BLaER1 (cell line): ENCODE measurements at regions not wholly inside any gene's neighbourhood (a gene's known extent, or its start where the extent isn't known, plus 50 kb on each side); places are given as distances from the start of the nearest gene placed in this dataset.

Experiments used
- H3K27ac ChIP-seq: shearing (Covaris generic); formaldehyde crosslinking; 2 replicates; pipeline ENCODE4 v1.8.1; 2022
- H3K27me3 ChIP-seq: shearing (Covaris generic); formaldehyde crosslinking; 2 replicates; pipeline ENCODE4 v1.8.1; 2022
- H3K36me3 ChIP-seq: shearing (Covaris generic); formaldehyde crosslinking; 2 replicates; pipeline ENCODE4 v1.8.1; 2022
- H3K4me1 ChIP-seq: shearing (Covaris generic); formaldehyde crosslinking; 2 replicates; pipeline ENCODE4 v1.8.1; 2022
- H3K4me2 ChIP-seq: shearing (Covaris generic); formaldehyde crosslinking; 2 replicates; pipeline ENCODE4 v1.8.1; 2022
- H3K4me3 ChIP-seq: shearing (Covaris generic); formaldehyde crosslinking; 2 replicates; pipeline ENCODE4 v1.8.1; 2022
- H3K9ac ChIP-seq: shearing (Covaris generic); formaldehyde crosslinking; 2 replicates; pipeline ENCODE4 v1.8.1; 2022
- H3K9me3 ChIP-seq: shearing (Covaris generic); formaldehyde crosslinking; 2 replicates; pipeline ENCODE4 v1.8.1; 2022
- H4K20me1 ChIP-seq: shearing (Covaris generic); formaldehyde crosslinking; 2 replicates; pipeline ENCODE4 v1.8.1; 2022
- Cebpa-rat ChIP-seq: shearing (Covaris generic); IDR thresholded peaks from 2 replicates; pipeline ENCODE4 v1.8.1; 2022

DNA sequence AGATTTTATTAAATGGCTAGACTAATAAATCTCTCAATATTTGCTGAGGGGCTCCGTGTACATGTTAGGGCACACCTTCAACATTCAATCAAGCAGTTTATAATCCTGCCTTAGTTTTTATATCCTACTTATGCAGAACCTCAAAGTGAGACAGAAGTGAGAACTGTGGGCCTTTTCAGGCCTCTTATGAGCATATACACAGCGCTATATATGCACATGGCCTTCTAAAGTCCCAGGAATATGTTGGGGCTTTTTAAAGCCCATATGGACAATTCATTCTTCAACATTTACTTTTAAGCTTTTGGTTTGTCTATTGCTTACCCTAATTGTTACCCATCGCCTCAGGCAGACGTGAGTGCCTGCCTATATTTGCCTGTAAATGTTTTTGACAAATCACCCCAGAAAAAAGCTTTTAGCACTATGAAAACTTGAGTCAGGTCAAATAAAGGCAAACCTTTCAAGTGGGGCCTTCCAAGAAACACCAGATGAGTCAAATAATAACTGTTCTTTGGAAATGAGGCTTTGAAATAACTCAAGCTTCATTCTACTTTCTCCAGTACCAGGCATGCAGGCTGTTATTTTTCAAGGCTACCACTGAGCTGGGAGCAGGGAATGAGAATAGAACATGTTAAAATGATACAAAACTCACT is 58.2 kb downstream of the ESM1 start:
- no peak for TF ChIP-seq Cebpa-rat
- Histone ChIP-seq H3K27ac (no peak overlapping the region), H3K4me3 (no peak overlapping the region), H3K27me3 (no peaks in the 10 kb centered on the region), H3K4me2 (no peak overlapping the region), H4K20me1 (no peaks in the 10 kb centered on the region), H3K9ac (no peak overlapping the region), H3K36me3 (0 out of 2 replicates have a peak, but pooled peaks cover 4% of the 10 kb centered on the region), H3K4me1 (peaks cover 12% of the 10 kb centered on the region), H3K9me3 (peaks cover 82% of the 10 kb centered on the region)

DNA sequence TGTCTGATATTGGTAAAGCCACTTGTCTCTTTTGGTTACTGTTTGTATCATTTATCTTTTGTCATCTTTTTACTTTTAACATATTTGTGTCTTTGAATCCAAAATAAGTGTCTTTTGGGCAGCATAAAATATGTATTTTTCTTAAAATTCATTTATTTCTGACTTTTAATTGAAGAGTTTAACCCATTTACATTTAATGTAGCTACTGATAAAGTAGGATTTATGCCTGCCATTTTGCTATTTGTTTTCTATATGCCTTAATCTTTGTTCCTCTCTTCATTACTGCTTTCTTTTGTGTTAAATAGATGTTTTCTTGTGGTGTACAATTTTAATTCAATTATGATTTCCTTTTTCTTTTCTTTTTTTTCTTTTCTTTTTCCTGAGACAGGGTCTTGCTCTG is 60.9 kb downstream of the ESM1 start:
- Histone ChIP-seq H3K4me3 (no peak overlapping the region), H3K27ac (no peak overlapping the region), H3K4me2 (no peak overlapping the region), H3K27me3 (no peaks in the 10 kb centered on the region), H3K4me1 (peaks cover 12% of the 10 kb centered on the region), H3K36me3 (0 out of 2 replicates have a peak, but pooled peaks cover 4% of the 10 kb centered on the region), H3K9ac (no peak overlapping the region), H3K9me3 (peaks cover 76% of the 10 kb centered on the region), H4K20me1 (no peaks in the 10 kb centered on the region)
- no peak for TF ChIP-seq Cebpa-rat

DNA sequence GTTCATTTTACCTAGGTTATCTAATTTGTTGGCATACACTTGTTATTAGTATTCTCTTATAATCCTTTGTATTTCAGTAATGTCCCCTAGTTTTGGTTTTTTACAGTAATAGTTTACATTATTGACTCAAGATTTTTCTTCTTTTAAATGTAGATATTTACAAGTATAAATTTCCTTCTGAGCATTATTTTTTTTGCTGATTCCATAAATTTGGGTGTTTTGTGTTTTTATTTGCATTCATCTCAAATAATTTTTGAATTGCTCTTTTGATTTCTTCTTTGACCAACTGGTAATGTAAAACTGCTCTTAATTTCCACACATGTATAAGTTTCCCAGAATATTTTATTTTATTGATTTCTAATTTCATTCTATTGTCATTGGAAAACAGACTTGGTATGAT is 68.1 kb downstream of the ESM1 start:
- H3K4me3 ChIP-seq = no peak overlapping the region
- H4K20me1 ChIP-seq = no peaks in the 10 kb centered on the region
- H3K9ac ChIP-seq = no peak overlapping the region
- no peak for TF ChIP-seq Cebpa-rat
- no peak overlapping the region for H3K27ac ChIP-seq
- no peaks in the 10 kb centered on the region for H3K27me3 ChIP-seq
- peaks cover 35% of the 10 kb centered on the region for H3K9me3 ChIP-seq
- H3K4me2 ChIP-seq = no peak overlapping the region
- no peaks in the 10 kb centered on the region for H3K36me3 ChIP-seq
- H3K4me1 ChIP-seq = peaks cover 9% of the 10 kb centered on the region; the same call in 1 of the 2 replicates

DNA sequence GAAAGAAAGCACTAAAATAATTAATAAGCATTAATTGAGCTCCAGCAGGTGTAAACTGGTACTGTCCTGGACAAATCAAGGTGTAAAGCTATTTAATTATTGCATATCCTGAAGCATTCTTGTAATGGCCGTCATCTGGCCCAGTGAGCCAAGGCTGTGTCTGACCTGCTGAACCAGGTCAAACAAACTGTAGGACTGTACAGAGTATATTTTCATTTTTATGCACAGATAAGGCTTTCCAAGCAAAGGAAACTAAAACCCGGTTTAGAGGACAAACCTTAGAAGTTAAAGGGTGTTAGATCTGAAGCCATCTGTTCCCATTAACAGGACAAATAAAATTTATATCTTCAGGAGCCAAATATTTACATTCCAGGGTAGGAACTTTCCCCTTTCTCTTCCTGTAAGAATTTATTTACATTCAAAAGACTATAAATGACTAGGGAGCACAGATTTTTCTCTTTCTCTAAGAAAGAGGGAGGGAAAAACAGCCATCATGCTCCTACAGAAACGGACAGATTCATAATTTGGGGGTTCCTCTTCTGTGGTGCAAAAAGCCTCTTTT is 69.8 kb downstream of the ESM1 start:
- no peaks in the 10 kb centered on the region for H4K20me1 ChIP-seq
- no peaks in the 10 kb centered on the region for H3K36me3 ChIP-seq
- no peak overlapping the region for H3K9ac ChIP-seq
- no peak overlapping the region for H3K4me2 ChIP-seq
- peaks cover 27% of the 10 kb centered on the region for H3K4me1 ChIP-seq
- H3K4me3 ChIP-seq = no peak overlapping the region
- H3K9me3 ChIP-seq = peaks cover 29% of the 10 kb centered on the region
- H3K27me3 ChIP-seq = no peaks in the 10 kb centered on the region
- TF ChIP-seq Cebpa-rat = no peak
- no peak overlapping the region for H3K27ac ChIP-seq

DNA sequence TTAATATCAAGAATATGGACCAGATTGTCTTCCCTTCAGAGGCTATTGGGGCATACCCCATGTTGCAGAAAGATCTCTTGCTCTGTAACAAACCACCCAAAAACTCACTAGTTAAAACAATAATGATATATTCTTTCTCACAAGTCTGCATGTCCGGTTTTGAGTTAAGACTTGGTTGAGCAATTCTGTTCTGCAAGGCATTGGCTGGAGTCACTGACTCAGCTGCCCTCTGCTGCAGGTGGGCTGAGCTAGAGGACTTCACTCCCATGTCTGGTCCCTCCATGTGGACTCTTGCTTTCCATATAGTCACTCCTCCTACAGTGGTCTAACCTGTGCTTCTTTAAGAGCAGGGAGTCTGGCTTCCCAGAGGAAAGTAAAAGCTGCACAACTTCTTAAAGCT is 73.4 kb downstream of the ESM1 start:
- H3K4me2 ChIP-seq = peak overlapping the region; percentile 63; the same call in 1 of the 2 replicates
- H3K9me3 ChIP-seq = peaks cover 4% of the 10 kb centered on the region; the same call in 1 of the 2 replicates
- H3K9ac ChIP-seq = no peak overlapping the region
- H3K27me3 ChIP-seq = no peaks in the 10 kb centered on the region
- no peak overlapping the region for H3K4me3 ChIP-seq
- TF ChIP-seq Cebpa-rat = no peak
- H4K20me1 ChIP-seq = no peaks in the 10 kb centered on the region
- H3K36me3 ChIP-seq = no peaks in the 10 kb centered on the region
- H3K27ac ChIP-seq = no peak overlapping the region
- H3K4me1 ChIP-seq = peaks cover 62% of the 10 kb centered on the region

DNA sequence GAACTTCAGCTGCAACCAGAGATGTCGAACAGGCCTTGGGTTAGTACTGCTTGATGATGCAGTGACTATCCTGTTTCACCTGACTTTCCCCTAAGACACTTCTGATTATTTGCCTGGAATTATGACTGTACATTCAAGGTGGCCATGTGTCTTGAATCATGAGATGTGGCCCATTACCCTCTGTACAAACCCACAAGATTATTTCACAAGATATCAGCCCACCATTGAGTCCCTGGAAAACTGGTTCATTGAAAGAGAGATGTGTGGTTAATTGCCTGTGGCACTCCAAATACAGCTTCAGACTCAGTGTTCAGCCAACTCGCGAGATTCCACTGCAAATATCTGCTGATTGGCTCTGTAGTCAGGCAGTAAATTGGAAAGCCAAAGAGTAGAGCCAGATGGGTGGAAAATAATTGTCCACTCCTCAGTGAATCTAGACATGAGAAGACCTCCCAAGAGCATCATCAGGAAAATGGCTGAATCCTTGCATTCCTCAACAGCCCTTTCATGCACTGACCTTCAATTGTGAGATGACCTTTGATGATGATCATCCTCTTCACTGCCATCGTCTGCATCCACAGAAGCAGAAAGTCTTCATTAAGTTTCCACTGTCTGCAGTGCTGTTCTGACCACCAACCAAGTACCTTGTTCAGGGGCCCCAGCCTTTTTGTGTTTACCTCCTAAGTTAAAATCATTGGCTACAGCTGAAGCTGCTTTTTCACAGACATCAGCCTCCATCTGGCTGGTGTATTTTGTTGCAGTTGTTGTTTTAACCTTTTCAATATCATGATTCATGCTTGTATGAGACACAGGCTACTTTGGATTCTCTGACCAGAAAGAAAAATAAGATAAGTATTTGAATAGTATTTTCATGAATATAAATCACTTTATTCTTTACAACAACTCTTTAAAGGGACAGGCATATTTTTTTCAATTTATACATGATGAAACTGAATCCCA is 75.2 kb downstream of the ESM1 start:
- H3K4me1 ChIP-seq = peaks cover 79% of the 10 kb centered on the region
- no peaks in the 10 kb centered on the region for H4K20me1 ChIP-seq
- no peaks in the 10 kb centered on the region for H3K27me3 ChIP-seq
- peaks cover 4% of the 10 kb centered on the region; the same call in 1 of the 2 replicates for H3K9me3 ChIP-seq
- H3K36me3 ChIP-seq = no peaks in the 10 kb centered on the region
- peak overlapping the region; percentile 63 for H3K4me2 ChIP-seq
- H3K4me3 ChIP-seq = no peak overlapping the region
- H3K27ac ChIP-seq = no peak overlapping the region
- no peak for TF ChIP-seq Cebpa-rat
- H3K9ac ChIP-seq = no peak overlapping the region

DNA sequence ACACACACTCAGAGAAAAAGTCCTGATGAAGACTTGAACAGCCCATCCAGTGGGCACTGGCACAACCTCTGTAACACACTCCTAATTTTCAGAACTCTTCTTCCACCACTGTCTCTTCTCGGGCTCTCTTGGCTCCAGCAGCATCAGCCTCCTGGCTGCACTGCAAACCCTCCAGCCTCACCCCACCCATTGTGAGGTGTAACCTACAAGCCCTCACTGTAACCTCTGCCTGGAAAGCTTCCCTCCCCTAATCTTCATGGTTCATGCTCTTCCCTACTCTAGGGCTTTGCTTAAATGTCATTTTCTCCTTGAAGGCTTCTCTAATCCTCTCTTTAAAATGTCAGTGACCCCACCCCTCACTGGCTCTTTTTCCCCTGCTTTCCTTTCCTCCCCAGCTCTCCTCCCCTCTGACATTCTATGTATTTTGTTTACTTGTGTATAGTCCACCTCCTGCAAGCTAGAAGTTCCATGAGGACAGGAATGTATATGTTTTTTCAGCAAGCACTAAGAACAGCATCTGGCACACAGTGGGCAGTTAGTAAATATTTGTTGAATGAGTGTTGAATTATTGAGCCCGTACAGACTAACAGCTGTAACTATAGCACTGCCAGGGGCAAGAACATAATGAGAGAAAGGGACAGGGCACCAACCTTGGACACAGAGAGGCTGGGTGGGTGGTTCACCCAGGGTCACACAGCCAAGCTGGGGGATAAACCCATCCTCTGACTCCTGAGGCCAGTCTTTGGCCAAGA is 76.4 kb downstream of the ESM1 start:
- Histone ChIP-seq H3K9ac (no peak overlapping the region), H3K27me3 (no peaks in the 10 kb centered on the region), H3K9me3 (peaks cover 4% of the 10 kb centered on the region; the same call in 1 of the 2 replicates), H3K27ac (peak overlapping the region; percentile 38; the same call in 1 of the 2 replicates), H3K4me2 (peak overlapping the region; percentile 56), H3K4me1 (peaks cover 91% of the 10 kb centered on the region), H3K36me3 (no peaks in the 10 kb centered on the region), H3K4me3 (no peak overlapping the region), H4K20me1 (no peaks in the 10 kb centered on the region)
- no peak for TF ChIP-seq Cebpa-rat

DNA sequence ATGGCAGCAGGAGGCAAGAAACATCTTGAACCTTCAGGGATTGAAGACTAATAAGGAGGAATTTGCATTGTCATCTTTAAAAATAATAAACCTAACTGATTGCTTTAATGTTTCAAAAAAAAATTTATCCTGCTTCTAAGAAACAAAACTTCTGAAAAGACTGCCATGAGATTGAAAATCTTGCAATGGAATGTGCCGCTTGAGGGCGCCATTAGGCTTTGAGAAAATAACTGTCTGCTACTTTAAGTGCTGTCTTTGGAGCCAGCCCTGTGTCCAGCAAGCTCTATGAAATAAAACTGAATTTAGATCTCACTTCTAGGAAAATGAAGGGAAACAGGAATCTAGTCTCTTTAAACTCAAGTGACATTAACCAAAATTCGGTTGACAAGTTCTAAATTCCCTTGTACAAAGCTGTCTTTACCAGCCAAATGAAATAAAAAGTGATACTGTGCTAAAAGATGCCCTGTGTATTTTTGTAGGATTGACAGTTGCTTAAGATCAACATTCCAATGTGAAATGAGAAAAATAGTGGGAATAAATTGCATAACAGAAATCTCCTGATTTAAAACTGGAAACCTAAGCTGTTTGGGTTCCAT is 79.4 kb downstream of the ESM1 start:
- TF ChIP-seq Cebpa-rat = no peak
- Histone ChIP-seq H4K20me1 (no peaks in the 10 kb centered on the region), H3K4me3 (no peak overlapping the region), H3K9ac (no peak overlapping the region), H3K9me3 (no peaks in the 10 kb centered on the region), H3K27ac (no peak overlapping the region), H3K36me3 (no peaks in the 10 kb centered on the region), H3K4me1 (peaks cover 97% of the 10 kb centered on the region), H3K27me3 (no peaks in the 10 kb centered on the region), H3K4me2 (peak overlapping the region; percentile 78)

DNA sequence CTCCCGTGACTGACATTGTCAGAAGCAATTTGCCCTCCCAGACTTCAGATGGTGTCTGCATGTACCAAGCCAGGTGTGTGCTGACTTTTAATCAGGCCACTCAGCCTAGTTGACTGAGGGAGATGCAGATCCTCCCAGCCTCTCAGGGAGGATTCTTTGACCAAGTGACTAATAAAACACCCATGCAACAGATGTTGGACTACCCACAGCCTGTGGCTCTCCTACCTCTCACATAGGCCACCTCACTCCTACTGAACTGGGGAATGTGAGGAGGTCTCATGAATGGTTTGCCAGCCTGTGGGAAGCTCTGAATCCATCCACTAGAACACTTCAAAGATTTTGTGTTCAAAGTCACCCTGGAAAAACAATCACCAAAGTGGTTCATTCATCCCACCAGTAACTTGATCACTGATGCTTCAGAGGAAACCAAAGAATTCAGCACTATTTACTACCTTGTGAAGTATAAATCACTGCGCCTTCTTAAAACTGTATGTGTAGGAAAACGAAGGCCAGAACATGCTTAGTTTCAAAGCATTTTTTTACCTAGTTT is 80.1 kb downstream of the ESM1 start:
- Histone ChIP-seq H3K27me3 (no peaks in the 10 kb centered on the region), H3K27ac (no peak overlapping the region), H3K9me3 (no peaks in the 10 kb centered on the region), H4K20me1 (no peaks in the 10 kb centered on the region), H3K4me1 (peaks cover 97% of the 10 kb centered on the region), H3K36me3 (no peaks in the 10 kb centered on the region), H3K4me3 (no peak overlapping the region), H3K4me2 (peak overlapping the region; percentile 78), H3K9ac (no peak overlapping the region)
- TF ChIP-seq Cebpa-rat = no peak
